Coronary artery (tissue), 2 donors: ENCODE measurements at regions not wholly inside any gene's neighbourhood (a gene's known extent, or its start where the extent isn't known, plus 50 kb on each side); places are given as distances from the start of the nearest gene placed in this dataset.

ENCODE experiments used
- DNase-seq: peaks from one replicate; pipeline ENCODE4 v3.0.0-alpha.2; 2017; ENCODE audit warnings: low spot score
- H3K27ac ChIP-seq, 2 donors: fragments of 200-600 bp; sonication (generic); one replicate each; pipeline ENCODE4 v1.5.1; 2016 to 2019
- H3K4me3 ChIP-seq: fragments of 200-600 bp; sonication (generic); 2 replicates; pipeline ENCODE4 v1.5.1; 2016; ENCODE audit warnings: mild to moderate bottlenecking, moderate library complexity
- CTCF ChIP-seq: fragments of 200-600 bp; sonication (generic); IDR thresholded peaks from one replicate; pipeline ENCODE4 v1.5.1; 2019; ENCODE audit warnings: antibody characterized with exemption

GRCh38 chr11:109192864-109193263 is 229.1 kb upstream of the C11orf87 start:
- Histone ChIP-seq H3K27ac (no peak overlapping the region), H3K4me3 (no peak overlapping the region)
- TF ChIP-seq CTCF: no peak
- DNase-seq: no peak

GRCh38 chr11:109193880-109194279 is 228.1 kb upstream of the C11orf87 start:
- Histone ChIP-seq H3K4me3 (no peak overlapping the region), H3K27ac (no peak overlapping the region)
- no peak for DNase-seq
- TF ChIP-seq CTCF: no peak

GRCh38 chr11:109196016-109196415 is 226.0 kb upstream of the C11orf87 start:
- TF ChIP-seq CTCF: no peak
- DNase-seq: no peak
- Histone ChIP-seq H3K4me3 (no peak overlapping the region), H3K27ac (no peak overlapping the region)

- no peak for TF ChIP-seq CTCF
- no peak overlapping the region for H3K4me3 ChIP-seq
- DNase-seq: no peak
- H3K27ac ChIP-seq: no peak overlapping the region
These were observed 224.3 kb upstream of the C11orf87 start for GRCh38 chr11:109197656-109198055.

GRCh38 chr11:109203176-109203575 is 218.8 kb upstream of the C11orf87 start:
- TF ChIP-seq CTCF: no peak
- no peak overlapping the region for H3K27ac ChIP-seq
- H3K4me3 ChIP-seq: no peak overlapping the region
- no peak for DNase-seq

- DNase-seq: no peak
- no peak overlapping the region for H3K27ac ChIP-seq
- no peak overlapping the region for H3K4me3 ChIP-seq
- no peak for TF ChIP-seq CTCF
These were observed 216.7 kb upstream of the C11orf87 start for GRCh38 chr11:109205312-109205711.

- H3K27ac ChIP-seq: no peak overlapping the region
- no peak for DNase-seq
- no peak for TF ChIP-seq CTCF
These were observed 213.9 kb upstream of the C11orf87 start for GRCh38 chr11:109208121-109208520.

More at GRCh38 chr11:109208121-109208520, 213.9 kb upstream of the C11orf87 start:
- H3K4me3 ChIP-seq: no peak overlapping the region
